ENCODE measurements at regions not wholly inside any gene's neighbourhood (a gene's known extent, or its start where the extent isn't known, plus 50 kb on each side); places are given as distances from the start of the nearest gene placed in this dataset.
A peak's percentile ranks its signal among the peaks of the same experiment; 100 is the strongest.

GRCh38 chr2:18930971-18931370 is 341.6 kb upstream of the NT5C1B start:
- no peak for DNase-seq (ENCODE audit: low read depth)

GRCh38 chr2:18927525-18928232 is 338.3 kb upstream of the NT5C1B start:
- H3K4me3 ChIP-seq (ENCODE audit: low read length) = no peak overlapping the region
- DNase-seq (ENCODE audit: low read depth) = peak; percentile 30
- no peak for TF ChIP-seq CTCF (conservative IDR thresholded peaks at IDR 0.05; ENCODE audit: low read length)

More at GRCh38 chr2:18930971-18931370, 341.6 kb upstream of the NT5C1B start:
- no peak for TF ChIP-seq CTCF (conservative IDR thresholded peaks at IDR 0.05; ENCODE audit: low read length)
- no peak overlapping the region for H3K4me3 ChIP-seq (ENCODE audit: low read length)

- peak; percentile 29 for DNase-seq (ENCODE audit: low read depth)
- TF ChIP-seq CTCF (conservative IDR thresholded peaks at IDR 0.05; ENCODE audit: low read length) = no peak
- H3K4me3 ChIP-seq (ENCODE audit: low read length) = no peak overlapping the region
These were observed 337.5 kb upstream of the NT5C1B start for GRCh38 chr2:18926631-18927524.

DNA sequence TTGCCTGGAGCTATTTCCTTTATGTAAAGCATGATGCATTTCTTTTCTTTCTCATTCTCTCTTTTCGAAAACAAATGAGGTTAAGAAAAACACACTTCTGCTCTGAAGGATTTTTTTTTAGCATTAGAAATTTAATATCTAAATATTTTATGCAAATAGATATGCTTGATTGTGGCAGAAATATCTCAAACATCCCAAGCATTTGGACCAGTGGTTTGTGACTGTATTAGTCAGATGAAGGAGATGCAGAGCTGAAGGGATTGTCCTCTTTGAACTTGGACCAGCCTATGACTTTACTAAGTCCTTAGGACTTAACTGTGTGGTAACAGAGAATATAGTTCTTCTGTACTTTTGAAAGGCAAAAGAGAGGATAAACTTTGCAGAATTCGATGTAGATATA is 335.9 kb upstream of the NT5C1B start:
- no peak overlapping the region for H3K4me3 ChIP-seq (ENCODE audit: low read length)
- no peak for TF ChIP-seq CTCF (conservative IDR thresholded peaks at IDR 0.05; ENCODE audit: low read length)
- DNase-seq (ENCODE audit: low read depth) = peak; percentile 93

DNA sequence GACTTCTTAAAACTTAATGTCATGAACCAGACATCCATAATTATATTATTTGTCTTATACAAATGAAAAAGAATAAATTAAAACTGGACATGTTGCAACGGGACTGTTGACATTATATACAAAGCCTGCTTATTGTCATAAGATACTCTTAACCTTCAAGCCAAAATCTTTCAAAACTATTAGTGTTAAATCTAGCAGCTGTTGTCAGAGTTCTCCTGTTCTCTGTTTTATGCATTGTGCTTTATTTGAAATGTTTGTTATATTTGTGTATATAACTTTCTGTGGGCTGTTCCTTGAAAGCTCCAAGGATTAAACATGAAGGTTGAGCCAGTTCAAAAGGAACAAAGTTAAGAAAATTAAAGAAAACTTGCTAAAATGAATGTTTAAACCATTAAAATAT is 335.5 kb upstream of the NT5C1B start:
- no peak overlapping the region for H3K4me3 ChIP-seq (ENCODE audit: low read length)
- peak; percentile 9 for DNase-seq (ENCODE audit: low read depth)
- no peak for TF ChIP-seq CTCF (conservative IDR thresholded peaks at IDR 0.05; ENCODE audit: low read length)

GRCh38 chr2:18924386-18924785 is 335.0 kb upstream of the NT5C1B start:
- DNase-seq (ENCODE audit: low read depth) = no peak
- no peak for TF ChIP-seq CTCF (conservative IDR thresholded peaks at IDR 0.05; ENCODE audit: low read length)
- no peak overlapping the region for H3K4me3 ChIP-seq (ENCODE audit: low read length)
